H9 (cell line): ENCODE measurements at regions not wholly inside any gene's neighbourhood (a gene's known extent, or its start where the extent isn't known, plus 50 kb on each side); places are given as distances from the start of the nearest gene placed in this dataset.

ENCODE experiments used
- DNase-seq: peaks from one replicate; pipeline ENCODE4 v3.0.0-alpha.2; 2017
- H2AFZ ChIP-seq: one replicate; pipeline ENCODE4 v1.6.1; 2013; ENCODE audit warnings: mild to moderate bottlenecking, low read length, control low read depth, moderate library complexity
- H2AK5ac ChIP-seq: 2 replicates; pipeline ENCODE4 v1.6.1; 2013; ENCODE audit warnings: low read length, control low read depth, mixed read lengths; ENCODE audit not compliant: insufficient read length
- H2BK120ac ChIP-seq: one replicate; pipeline ENCODE4 v1.6.1; 2013; ENCODE audit warnings: low read depth, mild to moderate bottlenecking, low read length, control low read depth, inconsistent platforms; ENCODE audit not compliant: poor library complexity, severe bottlenecking
- H2BK12ac ChIP-seq: 2 replicates; pipeline ENCODE4 v1.6.1; 2013; ENCODE audit warnings: low read length, control low read depth, mixed read lengths, low read depth; ENCODE audit not compliant: insufficient read length
- H2BK15ac ChIP-seq: 2 replicates; pipeline ENCODE4 v1.6.1; 2013; ENCODE audit warnings: low read depth, low read length, control low read depth
- H2BK20ac ChIP-seq: one replicate; pipeline ENCODE4 v1.6.1; 2013; ENCODE audit warnings: low read depth, mild to moderate bottlenecking, low read length, control low read depth, inconsistent platforms; ENCODE audit not compliant: poor library complexity, severe bottlenecking
- H2BK5ac ChIP-seq: 2 replicates; pipeline ENCODE4 v1.6.1; 2013; ENCODE audit warnings: low read length, control low read depth, mixed read lengths; ENCODE audit not compliant: insufficient read length
- H3K14ac ChIP-seq: 2 replicates; pipeline ENCODE4 v1.6.1; 2013; ENCODE audit warnings: low read length, control low read depth; ENCODE audit not compliant: insufficient read depth
- H3K18ac ChIP-seq: 2 replicates; pipeline ENCODE4 v1.6.1; 2013; ENCODE audit warnings: low read depth, mild to moderate bottlenecking, mixed read lengths, low read length, control low read depth; ENCODE audit not compliant: insufficient read length
- H3K23ac ChIP-seq: 2 replicates; pipeline ENCODE4 v1.6.1; 2013; ENCODE audit warnings: low read length, control low read depth, mixed read lengths, low read depth; ENCODE audit not compliant: insufficient read length
- H3K23me2 ChIP-seq: 2 replicates; pipeline ENCODE4 v1.6.1; 2013; ENCODE audit warnings: low read depth, mild to moderate bottlenecking, mixed read lengths, low read length, control low read depth; ENCODE audit not compliant: insufficient read length, poor library complexity, severe bottlenecking
- H3K27ac ChIP-seq: 2 replicates; pipeline ENCODE4 v1.5.1; 2013; ENCODE audit warnings: low read length, control low read depth, mixed read lengths, low read depth; ENCODE audit not compliant: insufficient read length
- H3K27me3 ChIP-seq: 2 replicates; pipeline ENCODE4 v1.6.1; 2013; ENCODE audit warnings: low read length, control low read depth, inconsistent platforms; ENCODE audit not compliant: insufficient read depth
- H3K4ac ChIP-seq: 2 replicates; pipeline ENCODE4 v1.6.1; 2013; ENCODE audit warnings: low read depth, mild to moderate bottlenecking, control low read depth, inconsistent platforms, low read length, moderate library complexity
- H3K4me1 ChIP-seq: 2 replicates; pipeline ENCODE4 v1.6.1; 2013; ENCODE audit warnings: low read length, control low read depth, inconsistent platforms; ENCODE audit not compliant: insufficient read depth
- H3K4me2 ChIP-seq: 2 replicates; pipeline ENCODE4 v1.6.1; 2013; ENCODE audit warnings: low read length, control low read depth, mixed read lengths; ENCODE audit not compliant: insufficient read length, insufficient read depth
- H3K56ac ChIP-seq: 2 replicates; pipeline ENCODE4 v1.6.1; 2013; ENCODE audit warnings: low read depth, mild to moderate bottlenecking, mixed read lengths, low read length, control low read depth; ENCODE audit not compliant: insufficient read length
- H3K79me1 ChIP-seq: 2 replicates; pipeline ENCODE4 v1.6.1; 2013; ENCODE audit warnings: low read depth, mild to moderate bottlenecking, moderate library complexity, low read length, control low read depth, inconsistent platforms; ENCODE audit not compliant: insufficient read depth, poor library complexity, severe bottlenecking
- H3K79me2 ChIP-seq: 2 replicates; pipeline ENCODE4 v1.6.1; 2013; ENCODE audit warnings: low read length, control low read depth, inconsistent platforms; ENCODE audit not compliant: insufficient read depth
- H3K9ac ChIP-seq: 2 replicates; pipeline ENCODE4 v1.6.1; 2013; ENCODE audit warnings: low read length, control low read depth, mixed read lengths; ENCODE audit not compliant: insufficient read length; ENCODE audit errors: extremely low read depth
- H3K9me3 ChIP-seq: one replicate; pipeline ENCODE4 v1.6.1; 2013; ENCODE audit warnings: low read depth, low read length, inconsistent platforms; ENCODE audit not compliant: control insufficient read depth
- H3T11ph ChIP-seq: one replicate; pipeline ENCODE4 v1.6.1; 2013; ENCODE audit warnings: mild to moderate bottlenecking, low read length, control low read depth, inconsistent platforms
- H4K20me1 ChIP-seq: one replicate; pipeline ENCODE4 v1.6.1; 2013; ENCODE audit not compliant: control insufficient read depth, insufficient read length, insufficient read depth
- H4K5ac ChIP-seq: 2 replicates; pipeline ENCODE4 v1.6.1; 2013; ENCODE audit warnings: low read depth, mild to moderate bottlenecking, mixed read lengths, low read length, control low read depth; ENCODE audit not compliant: insufficient read length
- H4K8ac ChIP-seq: replicated peaks from 2 replicates; pipeline ENCODE4 v1.6.1; 2013; ENCODE audit warnings: low read length, control low read depth, mixed read lengths, low read depth; ENCODE audit not compliant: insufficient read length
- H4K91ac ChIP-seq: 2 replicates; pipeline ENCODE4 v1.6.1; 2013; ENCODE audit warnings: low read depth, mild to moderate bottlenecking, moderate library complexity, mixed read lengths, low read length, control low read depth; ENCODE audit not compliant: insufficient read length
- H3K27ac Mint-ChIP-seq, 3 experiments: 2 replicates in 2 of 3; 3 replicates in 1 of 3; pipeline ENCODE4 v1.8.0; 2020 to 2021; ENCODE audit warnings: mixed read lengths in 3 of 3, mild to moderate bottlenecking in 1 of 3, moderate library complexity in 1 of 3
- H3K27me3 Mint-ChIP-seq: 2 replicates; pipeline ENCODE4 v1.8.0; 2021; ENCODE audit warnings: low read depth, mild to moderate bottlenecking, moderate library complexity, mixed read lengths
- H3K36me3 Mint-ChIP-seq, 3 experiments: 2 replicates in 2 of 3; 3 replicates in 1 of 3; pipeline ENCODE4 v1.8.0; 2020 to 2021; ENCODE audit warnings: low read depth in 3 of 3, mixed read lengths in 3 of 3; ENCODE audit not compliant: insufficient read depth in 1 of 3
- H3K4me1 Mint-ChIP-seq, 2 experiments: 2 replicates each; pipeline ENCODE4 v1.8.0; 2020; ENCODE audit warnings: mixed read lengths in 2 of 2
- H3K4me3 Mint-ChIP-seq, 2 experiments: 2 replicates in 1 of 2; 3 replicates in 1 of 2; pipeline ENCODE4 v1.8.0; 2020 to 2021; ENCODE audit warnings: mild to moderate bottlenecking in 2 of 2, mixed read lengths in 2 of 2, moderate library complexity in 1 of 2
- H3K9me3 Mint-ChIP-seq, 2 experiments: 2 replicates in 1 of 2; 3 replicates in 1 of 2; pipeline ENCODE4 v1.8.0; 2020; ENCODE audit warnings: mild to moderate bottlenecking in 2 of 2, mixed read lengths in 2 of 2, moderate library complexity in 1 of 2
- CTCF ChIP-seq: fragments of 200-600 bp; sonication (generic); conservative IDR thresholded peaks from 3 replicates; pipeline ENCODE4 v1.8.0; 2021; ENCODE audit warnings: antibody characterized with exemption, mild to moderate bottlenecking
- WGBS: extraction: QIAGEN DNeasy Blood & Tissue Kit; methylation state at CpG from one replicate; pipeline ENCODE4 v1.1.7; 2013; ENCODE audit warnings: missing lambda C conversion rate, low lambda C conversion rate, mixed read lengths; ENCODE audit not compliant: insufficient read length; ENCODE audit errors: extremely low coverage; 5-methylcytosine and 5-hydroxymethylcytosine counted together

GRCh38 chr1:58065520-58065919 lies 481.0 kb downstream of the OMA1 start:
- WGBS, result no CpG with 5 or more reads among the region's 6 CpGs
- TF ChIP-seq CTCF, result peak; percentile 53; the same call in 2 of the 3 replicates
- no peak overlapping the region for H2AK5ac ChIP-seq
- H3K9me3 ChIP-seq, result no peaks in the 10 kb centered on the region
- no peaks in the 10 kb centered on the region for H4K20me1 ChIP-seq
- H2AFZ ChIP-seq, result no peak overlapping the region
- no peak overlapping the region for H3K56ac ChIP-seq
- no peaks in the 10 kb centered on the region for H3K79me1 ChIP-seq
- H2BK120ac ChIP-seq, result no peak overlapping the region
- H2BK15ac ChIP-seq, result no peak overlapping the region
- H3K4me2 ChIP-seq, result no peak overlapping the region
- no peak overlapping the region for H3K9ac ChIP-seq
- Mint-ChIP-seq H3K27ac (peak overlapping the region in 1 of 3 experiments; percentile 79; a peak in 2 of 7 replicates), H3K27me3 (no peaks in the 10 kb centered on the region), H3K9me3 (no peaks in the 10 kb centered on the region), H3K4me1 (peaks cover 21 to 23% of the 10 kb centered on the region in 2 experiments), H3K36me3 (no peaks in the 10 kb centered on the region), H3K4me3 (no peak overlapping the region; a peak in 1 of 5 replicates)
- no peak overlapping the region for H2BK12ac ChIP-seq
- no peak overlapping the region for H3K4ac ChIP-seq
- H2BK20ac ChIP-seq, result no peak overlapping the region
- no peak overlapping the region for H4K91ac ChIP-seq
- H2BK5ac ChIP-seq, result no peak overlapping the region
- H3K23me2 ChIP-seq, result no peaks in the 10 kb centered on the region
- no peak overlapping the region for H3K18ac ChIP-seq
- H4K5ac ChIP-seq, result no peak overlapping the region
- peaks cover 4% of the 10 kb centered on the region; the same call in 1 of the 2 replicates for H3K4me1 ChIP-seq
- no peak overlapping the region for H3K14ac ChIP-seq
- no peak overlapping the region for H4K8ac ChIP-seq
- H3K79me2 ChIP-seq, result no peaks in the 10 kb centered on the region
- H3K27ac ChIP-seq, result no peak overlapping the region
- peak; percentile 55 for DNase-seq
- H3T11ph ChIP-seq, result no peak overlapping the region
- H3K23ac ChIP-seq, result no peak overlapping the region
- no peaks in the 10 kb centered on the region for H3K27me3 ChIP-seq
